ENCODE measurements at regions not wholly inside any gene's neighbourhood (a gene's known extent, or its start where the extent isn't known, plus 50 kb on each side); places are given as distances from the start of the nearest gene placed in this dataset.

DNA sequence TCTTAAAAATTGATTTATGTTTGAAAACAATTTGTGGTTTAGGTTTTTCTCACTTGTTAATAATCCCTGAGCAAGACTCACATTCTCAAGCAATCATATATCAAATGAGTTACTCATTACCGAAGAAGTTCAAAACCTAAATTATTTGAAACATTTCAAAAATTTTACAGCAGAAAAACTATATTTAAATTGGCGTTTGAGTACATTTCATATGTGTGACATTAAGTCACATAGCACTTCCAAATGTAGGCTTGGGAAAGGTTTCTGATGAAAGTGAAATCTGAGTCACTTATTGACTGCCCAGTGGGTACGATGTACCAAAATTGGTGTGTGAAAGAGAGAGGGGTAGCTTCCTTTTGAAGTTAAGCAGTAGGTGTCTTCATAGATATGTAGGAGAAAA lies 411.4 kb upstream of the SGCD start:
- TF ChIP-seq ZNF565 (CRISPR knock-in tag; conservative IDR thresholded peaks at IDR 0.05; ENCODE audit: low read depth) (no peak), ISL1 (CRISPR knock-in tag; IDR thresholded peaks at IDR 0.05) (no peak), RARB (CRISPR knock-in tag; IDR thresholded peaks at IDR 0.05) (no peak), ZFP3 (CRISPR knock-in tag; IDR thresholded peaks at IDR 0.05) (no peak), SNAI2 (CRISPR knock-in tag; IDR thresholded peaks at IDR 0.05) (no peak), ARNTL (CRISPR knock-in tag; IDR thresholded peaks at IDR 0.05; ENCODE audit: borderline replicate concordance, low read depth) (no peak), ESRRG (CRISPR knock-in tag; IDR thresholded peaks at IDR 0.05) (no peak), CSDC2 (CRISPR knock-in tag; IDR thresholded peaks at IDR 0.05) (no peak), ZNF70 (CRISPR knock-in tag; IDR thresholded peaks at IDR 0.05) (no peak), TCF4 (CRISPR knock-in tag; IDR thresholded peaks at IDR 0.05; ENCODE audit: borderline replicate concordance) (no peak), TOX (CRISPR knock-in tag; IDR thresholded peaks at IDR 0.05; ENCODE audit: borderline replicate concordance) (no peak), ZFP30 (CRISPR knock-in tag; IDR thresholded peaks at IDR 0.05) (no peak), POU6F1 (CRISPR knock-in tag; IDR thresholded peaks at IDR 0.05; ENCODE audit: borderline replicate concordance, low read depth) (no peak), OSR1 (CRISPR knock-in tag; IDR thresholded peaks at IDR 0.05) (no peak), PPARA (CRISPR knock-in tag; IDR thresholded peaks at IDR 0.05; ENCODE audit: borderline replicate concordance) (no peak), ZC3H10 (CRISPR knock-in tag; IDR thresholded peaks at IDR 0.05) (no peak), BACH2 (CRISPR knock-in tag; IDR thresholded peaks at IDR 0.05; ENCODE audit: borderline replicate concordance) (no peak)
- TF ChIP-seq, protein P1, sequence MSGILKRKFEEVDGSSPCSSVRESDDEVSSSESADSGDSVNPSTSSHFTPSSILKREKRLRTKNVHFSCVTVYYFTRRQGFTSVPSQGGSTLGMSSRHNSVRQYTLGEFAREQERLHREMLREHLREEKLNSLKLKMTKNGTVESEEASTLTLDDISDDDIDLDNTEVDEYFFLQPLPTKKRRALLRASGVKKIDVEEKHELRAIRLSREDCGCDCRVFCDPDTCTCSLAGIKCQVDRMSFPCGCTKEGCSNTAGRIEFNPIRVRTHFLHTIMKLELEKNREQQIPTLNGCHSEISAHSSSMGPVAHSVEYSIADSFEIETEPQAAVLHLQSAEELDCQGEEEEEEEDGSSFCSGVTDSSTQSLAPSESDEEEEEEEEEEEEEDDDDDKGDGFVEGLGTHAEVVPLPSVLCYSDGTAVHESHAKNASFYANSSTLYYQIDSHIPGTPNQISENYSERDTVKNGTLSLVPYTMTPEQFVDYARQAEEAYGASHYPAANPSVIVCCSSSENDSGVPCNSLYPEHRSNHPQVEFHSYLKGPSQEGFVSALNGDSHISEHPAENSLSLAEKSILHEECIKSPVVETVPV (CRISPR knock-in tag; IDR thresholded peaks at IDR 0.05) = no peak
- TF ChIP-seq, protein P2, sequence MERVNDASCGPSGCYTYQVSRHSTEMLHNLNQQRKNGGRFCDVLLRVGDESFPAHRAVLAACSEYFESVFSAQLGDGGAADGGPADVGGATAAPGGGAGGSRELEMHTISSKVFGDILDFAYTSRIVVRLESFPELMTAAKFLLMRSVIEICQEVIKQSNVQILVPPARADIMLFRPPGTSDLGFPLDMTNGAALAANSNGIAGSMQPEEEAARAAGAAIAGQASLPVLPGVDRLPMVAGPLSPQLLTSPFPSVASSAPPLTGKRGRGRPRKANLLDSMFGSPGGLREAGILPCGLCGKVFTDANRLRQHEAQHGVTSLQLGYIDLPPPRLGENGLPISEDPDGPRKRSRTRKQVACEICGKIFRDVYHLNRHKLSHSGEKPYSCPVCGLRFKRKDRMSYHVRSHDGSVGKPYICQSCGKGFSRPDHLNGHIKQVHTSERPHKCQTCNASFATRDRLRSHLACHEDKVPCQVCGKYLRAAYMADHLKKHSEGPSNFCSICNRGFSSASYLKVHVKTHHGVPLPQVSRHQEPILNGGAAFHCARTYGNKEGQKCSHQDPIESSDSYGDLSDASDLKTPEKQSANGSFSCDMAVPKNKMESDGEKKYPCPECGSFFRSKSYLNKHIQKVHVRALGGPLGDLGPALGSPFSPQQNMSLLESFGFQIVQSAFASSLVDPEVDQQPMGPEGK (CRISPR knock-in tag; IDR thresholded peaks at IDR 0.05; ENCODE audit: borderline replicate concordance) = no peak
- ATAC-seq = no peak

DNA sequence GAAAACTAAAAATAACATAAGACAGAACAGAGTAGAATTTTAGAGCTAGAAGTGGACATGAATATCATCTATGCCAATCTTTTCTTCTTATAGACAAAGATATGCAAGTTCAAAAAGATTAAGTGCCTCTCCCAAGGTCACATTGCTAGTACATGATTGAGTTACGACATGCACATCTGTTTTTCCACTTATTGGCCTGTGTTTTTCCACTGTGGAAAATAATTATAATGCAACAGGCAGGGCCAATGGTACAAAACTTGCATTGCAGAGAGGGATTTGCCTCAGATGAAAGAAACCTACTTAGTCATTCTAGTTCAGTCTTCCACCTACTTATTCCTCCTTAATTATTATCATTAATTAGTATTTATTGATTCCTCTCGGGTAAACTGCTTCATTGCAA lies 407.8 kb upstream of the SGCD start:
- TF ChIP-seq CSDC2 (CRISPR knock-in tag; IDR thresholded peaks at IDR 0.05) (no peak), ZFP3 (CRISPR knock-in tag; IDR thresholded peaks at IDR 0.05) (no peak), ZNF70 (CRISPR knock-in tag; IDR thresholded peaks at IDR 0.05) (no peak), OSR1 (CRISPR knock-in tag; IDR thresholded peaks at IDR 0.05) (no peak), GLIS3 (CRISPR knock-in tag; IDR thresholded peaks at IDR 0.05) (no peak), ZNF8 (CRISPR knock-in tag; IDR thresholded peaks at IDR 0.05) (no peak), ZFP30 (CRISPR knock-in tag; IDR thresholded peaks at IDR 0.05) (no peak), TOX (CRISPR knock-in tag; IDR thresholded peaks at IDR 0.05; ENCODE audit: borderline replicate concordance) (no peak), ZC3H10 (CRISPR knock-in tag; IDR thresholded peaks at IDR 0.05) (no peak), RARB (CRISPR knock-in tag; IDR thresholded peaks at IDR 0.05) (no peak), TCF4 (CRISPR knock-in tag; IDR thresholded peaks at IDR 0.05; ENCODE audit: borderline replicate concordance) (no peak), ISL1 (CRISPR knock-in tag; IDR thresholded peaks at IDR 0.05) (no peak), POU6F1 (CRISPR knock-in tag; IDR thresholded peaks at IDR 0.05; ENCODE audit: borderline replicate concordance, low read depth) (no peak), SNAI2 (CRISPR knock-in tag; IDR thresholded peaks at IDR 0.05) (no peak)
- TF ChIP-seq, protein P3, sequence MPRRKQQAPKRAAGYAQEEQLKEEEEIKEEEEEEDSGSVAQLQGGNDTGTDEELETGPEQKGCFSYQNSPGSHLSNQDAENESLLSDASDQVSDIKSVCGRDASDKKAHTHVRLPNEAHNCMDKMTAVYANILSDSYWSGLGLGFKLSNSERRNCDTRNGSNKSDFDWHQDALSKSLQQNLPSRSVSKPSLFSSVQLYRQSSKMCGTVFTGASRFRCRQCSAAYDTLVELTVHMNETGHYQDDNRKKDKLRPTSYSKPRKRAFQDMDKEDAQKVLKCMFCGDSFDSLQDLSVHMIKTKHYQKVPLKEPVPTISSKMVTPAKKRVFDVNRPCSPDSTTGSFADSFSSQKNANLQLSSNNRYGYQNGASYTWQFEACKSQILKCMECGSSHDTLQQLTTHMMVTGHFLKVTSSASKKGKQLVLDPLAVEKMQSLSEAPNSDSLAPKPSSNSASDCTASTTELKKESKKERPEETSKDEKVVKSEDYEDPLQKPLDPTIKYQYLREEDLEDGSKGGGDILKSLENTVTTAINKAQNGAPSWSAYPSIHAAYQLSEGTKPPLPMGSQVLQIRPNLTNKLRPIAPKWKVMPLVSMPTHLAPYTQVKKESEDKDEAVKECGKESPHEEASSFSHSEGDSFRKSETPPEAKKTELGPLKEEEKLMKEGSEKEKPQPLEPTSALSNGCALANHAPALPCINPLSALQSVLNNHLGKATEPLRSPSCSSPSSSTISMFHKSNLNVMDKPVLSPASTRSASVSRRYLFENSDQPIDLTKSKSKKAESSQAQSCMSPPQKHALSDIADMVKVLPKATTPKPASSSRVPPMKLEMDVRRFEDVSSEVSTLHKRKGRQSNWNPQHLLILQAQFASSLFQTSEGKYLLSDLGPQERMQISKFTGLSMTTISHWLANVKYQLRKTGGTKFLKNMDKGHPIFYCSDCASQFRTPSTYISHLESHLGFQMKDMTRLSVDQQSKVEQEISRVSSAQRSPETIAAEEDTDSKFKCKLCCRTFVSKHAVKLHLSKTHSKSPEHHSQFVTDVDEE (CRISPR knock-in tag; IDR thresholded peaks at IDR 0.05) = no peak
- TF ChIP-seq, protein P2 (CRISPR knock-in tag; IDR thresholded peaks at IDR 0.05; ENCODE audit: borderline replicate concordance) = no peak
- ATAC-seq = no peak

Measured in SK-N-SH treated with all-trans-retinoic acid at 6 μM for 48 hours (cell line).